Testis (tissue), 2 donors: ENCODE measurements at regions not wholly inside any gene's neighbourhood (a gene's known extent, or its start where the extent isn't known, plus 50 kb on each side); places are given as distances from the start of the nearest gene placed in this dataset.

ENCODE experiments used
- DNase-seq: peaks from one replicate; pipeline ENCODE4 v3.0.0-alpha.2; 2019
- H3K27ac ChIP-seq, 2 donors: fragments of 200-600 bp; sonication (generic); one replicate each; pipeline ENCODE4 v1.5.1; 2019
- H3K27me3 ChIP-seq: fragments of 200-600 bp; sonication (generic); one replicate; pipeline ENCODE4 v1.5.1; 2019
- H3K36me3 ChIP-seq: fragments of 200-600 bp; sonication (generic); one replicate; pipeline ENCODE4 v1.5.1; 2017; ENCODE audit warnings: low read depth; ENCODE audit errors: missing control alignments
- H3K4me1 ChIP-seq: fragments of 200-600 bp; sonication (generic); one replicate; pipeline ENCODE4 v1.5.1; 2019
- H3K4me3 ChIP-seq, 2 donors: fragments of 200-600 bp; sonication (generic); one replicate each; pipeline ENCODE4 v1.5.1; 2017 to 2019
- H3K9me3 ChIP-seq: fragments of 200-600 bp; sonication (generic); one replicate; pipeline ENCODE4 v1.5.1; 2017
- POLR2A ChIP-seq: fragments of 450-650 bp; IDR thresholded peaks from one replicate; pipeline ENCODE4 v1.6.1; 2017; ENCODE audit warnings: antibody characterized with exemption, mild to moderate bottlenecking, moderate library complexity
- WGBS, 2 donors: methylation state at CpG; one replicate each; pipeline ENCODE4 v1.1.5; 2018; 5-methylcytosine and 5-hydroxymethylcytosine counted together
- intact Hi-C: fragments of 100-400 bp; cut with DNase I; formaldehyde crosslinking; loops from one replicate; pipeline ENCODE4 v1.15.1; 2023; ENCODE audit warnings: low total_unique reads
- TF ChIP-seq, protein P1 (sequence below), 3 experiments: fragments of 450-650 bp in 2 of 3; fragments of 200-600 bp in 1 of 3; sonication (generic) in 1 of 3; IDR thresholded peaks; one replicate each; pipeline ENCODE4 v1.5.1; 2016 to 2019; ENCODE audit warnings: antibody characterized with exemption in 3 of 3, mild to moderate bottlenecking in 2 of 3, moderate library complexity in 1 of 3

DNA sequence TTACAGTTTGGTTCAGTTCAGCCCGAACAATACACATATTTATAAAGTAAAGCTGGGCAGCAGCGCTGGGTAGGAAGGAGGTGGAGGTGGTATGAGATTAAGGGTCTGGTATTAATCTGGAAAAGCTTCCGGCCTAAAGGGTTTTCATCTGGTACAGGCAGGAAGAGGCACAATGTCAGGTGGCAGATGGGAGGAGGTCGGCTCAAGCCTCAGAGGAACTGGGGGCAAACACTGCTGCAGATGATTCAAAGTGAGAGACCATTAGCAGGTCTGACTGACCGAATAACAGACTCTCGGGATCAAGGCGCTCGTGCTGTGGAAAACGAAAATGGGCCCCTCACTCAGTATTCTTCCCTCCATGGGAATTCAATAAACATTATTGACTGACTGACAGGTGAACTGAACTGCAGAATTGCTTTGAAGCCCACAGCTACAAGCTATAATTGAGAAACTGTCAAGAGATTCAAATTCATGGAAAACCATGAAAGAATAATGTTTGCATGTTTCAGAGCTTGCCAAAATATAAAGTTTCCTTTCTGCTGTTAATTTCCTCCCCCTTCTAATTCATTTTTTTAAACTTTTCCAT is 75.3 kb downstream of the TMEM167A start:
- WGBS, 2 donors, result 75 to 84% methylated on average over 9 of the region's 9 CpGs
- no peak for TF ChIP-seq POLR2A
- TF ChIP-seq, protein P1, sequence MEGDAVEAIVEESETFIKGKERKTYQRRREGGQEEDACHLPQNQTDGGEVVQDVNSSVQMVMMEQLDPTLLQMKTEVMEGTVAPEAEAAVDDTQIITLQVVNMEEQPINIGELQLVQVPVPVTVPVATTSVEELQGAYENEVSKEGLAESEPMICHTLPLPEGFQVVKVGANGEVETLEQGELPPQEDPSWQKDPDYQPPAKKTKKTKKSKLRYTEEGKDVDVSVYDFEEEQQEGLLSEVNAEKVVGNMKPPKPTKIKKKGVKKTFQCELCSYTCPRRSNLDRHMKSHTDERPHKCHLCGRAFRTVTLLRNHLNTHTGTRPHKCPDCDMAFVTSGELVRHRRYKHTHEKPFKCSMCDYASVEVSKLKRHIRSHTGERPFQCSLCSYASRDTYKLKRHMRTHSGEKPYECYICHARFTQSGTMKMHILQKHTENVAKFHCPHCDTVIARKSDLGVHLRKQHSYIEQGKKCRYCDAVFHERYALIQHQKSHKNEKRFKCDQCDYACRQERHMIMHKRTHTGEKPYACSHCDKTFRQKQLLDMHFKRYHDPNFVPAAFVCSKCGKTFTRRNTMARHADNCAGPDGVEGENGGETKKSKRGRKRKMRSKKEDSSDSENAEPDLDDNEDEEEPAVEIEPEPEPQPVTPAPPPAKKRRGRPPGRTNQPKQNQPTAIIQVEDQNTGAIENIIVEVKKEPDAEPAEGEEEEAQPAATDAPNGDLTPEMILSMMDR (IDR thresholded peaks at IDR 0.05), result no peak
- intact Hi-C loops, result no loop called here
- H3K36me3 ChIP-seq, result no peaks in the 10 kb centered on the region
- H3K4me1 ChIP-seq, result no peaks in the 10 kb centered on the region
- H3K4me3 ChIP-seq, result no peak overlapping the region
- H3K27me3 ChIP-seq, result no peaks in the 10 kb centered on the region
- no peaks in the 10 kb centered on the region for H3K9me3 ChIP-seq
- DNase-seq, result no peak
- H3K27ac ChIP-seq, result no peak overlapping the region

- Histone ChIP-seq H3K9me3 (no peaks in the 10 kb centered on the region), H3K27ac (no peak overlapping the region), H3K4me1 (no peaks in the 10 kb centered on the region), H3K36me3 (no peaks in the 10 kb centered on the region), H3K27me3 (no peaks in the 10 kb centered on the region), H3K4me3 (no peak overlapping the region)
- intact Hi-C loops, result no loop called here
- no peak for DNase-seq
- 90 to 94% methylated on average over 1 of the region's 1 CpG for WGBS, 2 donors
- TF ChIP-seq, protein P1 (IDR thresholded peaks at IDR 0.05), result no peak
- no peak for TF ChIP-seq POLR2A
Observed at GRCh38 chr5:83000922-83001321, 76.3 kb downstream of the TMEM167A start.

DNA sequence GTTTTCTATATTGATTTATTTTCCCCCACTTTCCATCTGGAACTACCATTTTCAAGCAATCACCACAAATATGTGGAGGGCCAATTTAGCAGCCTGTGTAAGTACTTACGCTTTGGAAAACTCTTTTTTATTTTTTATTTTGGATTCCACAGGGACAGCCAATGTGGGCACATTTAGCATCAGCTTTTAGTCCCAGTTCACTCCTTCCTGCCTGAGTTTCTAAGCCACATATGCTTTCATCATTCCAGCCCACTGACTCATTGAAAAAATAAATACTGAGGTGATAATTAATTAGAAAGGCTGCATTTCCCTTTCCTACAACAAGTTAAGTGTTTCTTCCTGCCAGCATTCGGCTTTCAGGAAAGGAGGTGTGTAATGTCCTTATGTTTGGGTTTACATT is 76.8 kb downstream of the TMEM167A start:
- no peaks in the 10 kb centered on the region for H3K4me1 ChIP-seq
- 71 to 83% methylated on average over 2 of the region's 2 CpGs for WGBS, 2 donors
- no peak for DNase-seq
- H3K36me3 ChIP-seq, result no peaks in the 10 kb centered on the region
- no peak overlapping the region for H3K4me3 ChIP-seq
- TF ChIP-seq POLR2A, result no peak
- TF ChIP-seq, protein P1 (IDR thresholded peaks at IDR 0.05), result no peak
- H3K9me3 ChIP-seq, result no peaks in the 10 kb centered on the region
- intact Hi-C loops, result no loop called here
- H3K27ac ChIP-seq, result no peak overlapping the region
- H3K27me3 ChIP-seq, result no peaks in the 10 kb centered on the region

GRCh38 chr5:82993416-82993815 is 83.8 kb downstream of the TMEM167A start:
- Histone ChIP-seq H3K36me3 (no peaks in the 10 kb centered on the region), H3K27me3 (no peaks in the 10 kb centered on the region), H3K4me3 (no peak overlapping the region), H3K9me3 (no peaks in the 10 kb centered on the region), H3K4me1 (no peaks in the 10 kb centered on the region), H3K27ac (no peak overlapping the region)
- intact Hi-C loops, result no loop called here
- no peak for DNase-seq
- WGBS, 2 donors, result 63 to 69% methylated on average over 1 of the region's 1 CpG
- TF ChIP-seq, protein P1 (IDR thresholded peaks at IDR 0.05), result no peak

DNA sequence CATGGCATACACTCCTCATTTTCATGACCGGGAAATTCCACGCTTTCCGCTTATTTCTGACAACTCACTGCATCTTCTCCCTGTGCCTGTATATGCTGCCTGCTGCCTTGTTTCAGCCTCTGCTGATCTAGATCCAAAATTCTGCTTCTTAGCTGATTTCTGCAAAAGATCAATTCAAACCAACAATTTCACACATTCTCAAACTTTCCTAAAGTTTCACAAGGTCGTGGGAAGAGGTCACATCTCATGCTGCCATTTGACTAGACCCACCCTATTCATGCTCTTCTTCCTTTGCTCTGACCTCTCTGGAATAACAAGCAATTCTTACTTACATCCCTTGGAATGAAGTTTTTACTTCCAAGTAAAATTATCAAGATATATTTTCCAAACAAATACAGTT is 84.5 kb downstream of the TMEM167A start:
- Histone ChIP-seq H3K9me3 (no peaks in the 10 kb centered on the region), H3K27ac (no peak overlapping the region), H3K4me3 (no peak overlapping the region), H3K27me3 (no peaks in the 10 kb centered on the region), H3K4me1 (no peaks in the 10 kb centered on the region), H3K36me3 (no peaks in the 10 kb centered on the region)
- intact Hi-C loops, result no loop called here
- DNase-seq, result no peak
- 72 to 79% methylated on average over 4 of the region's 4 CpGs for WGBS, 2 donors
- TF ChIP-seq, protein P1 (IDR thresholded peaks at IDR 0.05), result no peak
- no peak for TF ChIP-seq POLR2A
